Gastrocnemius medialis (tissue), 4 donors: ENCODE measurements at regions not wholly inside any gene's neighbourhood (a gene's known extent, or its start where the extent isn't known, plus 50 kb on each side); places are given as distances from the start of the nearest gene placed in this dataset.

Source experiments
- ATAC-seq, 2 donors: fragments of 150-250 bp; one replicate each; pipeline ENCODE4 v1.9.1; 2016
- DNase-seq, 2 donors: peaks; one replicate each; pipeline ENCODE4 v3.0.0-alpha.2; 2019
- H3K27ac ChIP-seq, 4 donors: fragments of 200-600 bp; sonication (generic); 1 replicate in 1 of 4; 2 replicates in 3 of 4; pipeline ENCODE4 v1.5.1; 2016 to 2018; ENCODE audit warnings: mild to moderate bottlenecking in 2 of 4, moderate library complexity in 1 of 4
- H3K27me3 ChIP-seq, 3 donors: fragments of 200-600 bp; sonication (generic) in 2 of 3; 1 replicate in 1 of 3; 2 replicates in 2 of 3; pipeline versions ENCODE4 v1.5.1 to v1.6.0; 2016 to 2019; ENCODE audit warnings: mild to moderate bottlenecking in 1 of 3, moderate library complexity in 1 of 3
- H3K36me3 ChIP-seq, 2 donors: fragments of 200-600 bp; sonication (generic) in 1 of 2; one replicate each; pipeline ENCODE4 v1.5.1; 2017 to 2018
- H3K4me1 ChIP-seq, 2 donors: fragments of 200-600 bp; sonication (generic) in 1 of 2; one replicate each; pipeline ENCODE4 v1.5.1; 2016 to 2017; ENCODE audit warnings: mild to moderate bottlenecking in 2 of 2
- H3K4me3 ChIP-seq, 4 donors: fragments of 200-600 bp; sonication (generic) in 3 of 4; 1 replicate in 1 of 4; 2 replicates in 3 of 4; pipeline ENCODE4 v1.5.1; 2016 to 2019; ENCODE audit warnings: mild to moderate bottlenecking in 2 of 4
- H3K9me3 ChIP-seq, 3 donors: fragments of 200-600 bp; sonication (generic) in 2 of 3; 1 replicate in 1 of 3; 2 replicates in 2 of 3; pipeline ENCODE4 v1.5.1; 2016 to 2019
- POLR2A ChIP-seq, 2 donors: fragments of 450-650 bp; IDR thresholded peaks; one replicate each; pipeline ENCODE4 v1.6.1; 2017; ENCODE audit warnings: antibody characterized with exemption in 2 of 2, mild to moderate bottlenecking in 2 of 2, moderate library complexity in 2 of 2
- in situ Hi-C, 4 donors: fragments of 200-750 bp; cut with MboI; loops; one replicate each; pipeline versions ENCODE4 v1.15.0 to v1.8.0; 2017; ENCODE audit warnings: low sequenced_read_pairs in 4 of 4
- intact Hi-C: fragments of 100-400 bp; cut with DNase I; formaldehyde crosslinking; loops from one replicate; pipeline ENCODE4 v1.15.1; 2023; ENCODE audit warnings: low total_unique reads
- TF ChIP-seq, protein P1 (sequence below), 5 experiments: fragments of 450-650 bp in 3 of 5; fragments of 200-600 bp in 2 of 5; sonication (generic) in 2 of 5; IDR thresholded peaks in 4 of 5; conservative IDR thresholded peaks in 1 of 5; 1 replicate in 4 of 5; 2 replicates in 1 of 5; pipeline ENCODE4 v1.5.1; 2016 to 2019; ENCODE audit warnings: antibody characterized with exemption in 5 of 5, mild to moderate bottlenecking in 3 of 5, moderate library complexity in 3 of 5

DNA sequence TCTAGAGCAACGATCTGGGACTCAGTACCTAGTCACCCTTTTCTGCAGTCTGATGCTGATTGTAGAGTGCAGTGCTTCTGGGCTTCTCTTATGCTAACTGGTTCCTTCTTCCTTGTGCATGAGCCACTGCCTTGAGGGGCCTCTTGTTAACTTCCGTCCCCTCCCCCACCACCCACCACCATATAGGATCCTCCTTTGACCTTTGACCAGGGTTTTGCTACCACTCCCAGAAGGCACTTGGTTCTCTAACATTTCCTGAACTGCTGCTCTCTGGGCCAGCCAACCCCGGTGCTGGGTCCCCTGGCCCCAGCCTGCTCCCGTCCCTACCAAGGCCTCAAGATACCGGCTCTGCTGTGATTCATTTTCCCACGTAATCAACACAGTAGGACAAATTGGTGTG, 104.6 kb upstream of the KLF3 start:
- intact Hi-C loops (no loop called here), in situ Hi-C loops (no loop called here)
- Histone ChIP-seq H3K36me3 (no peaks in the 10 kb centered on the region), H3K9me3 (no peaks in the 10 kb centered on the region), H3K27me3 (no peaks in the 10 kb centered on the region), H3K4me1 (no peaks in the 10 kb centered on the region), H3K27ac (no peak overlapping the region), H3K4me3 (no peak overlapping the region)
- TF ChIP-seq, protein P1, sequence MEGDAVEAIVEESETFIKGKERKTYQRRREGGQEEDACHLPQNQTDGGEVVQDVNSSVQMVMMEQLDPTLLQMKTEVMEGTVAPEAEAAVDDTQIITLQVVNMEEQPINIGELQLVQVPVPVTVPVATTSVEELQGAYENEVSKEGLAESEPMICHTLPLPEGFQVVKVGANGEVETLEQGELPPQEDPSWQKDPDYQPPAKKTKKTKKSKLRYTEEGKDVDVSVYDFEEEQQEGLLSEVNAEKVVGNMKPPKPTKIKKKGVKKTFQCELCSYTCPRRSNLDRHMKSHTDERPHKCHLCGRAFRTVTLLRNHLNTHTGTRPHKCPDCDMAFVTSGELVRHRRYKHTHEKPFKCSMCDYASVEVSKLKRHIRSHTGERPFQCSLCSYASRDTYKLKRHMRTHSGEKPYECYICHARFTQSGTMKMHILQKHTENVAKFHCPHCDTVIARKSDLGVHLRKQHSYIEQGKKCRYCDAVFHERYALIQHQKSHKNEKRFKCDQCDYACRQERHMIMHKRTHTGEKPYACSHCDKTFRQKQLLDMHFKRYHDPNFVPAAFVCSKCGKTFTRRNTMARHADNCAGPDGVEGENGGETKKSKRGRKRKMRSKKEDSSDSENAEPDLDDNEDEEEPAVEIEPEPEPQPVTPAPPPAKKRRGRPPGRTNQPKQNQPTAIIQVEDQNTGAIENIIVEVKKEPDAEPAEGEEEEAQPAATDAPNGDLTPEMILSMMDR (IDR thresholded peaks at IDR 0.05 in 4 of 5, conservative IDR thresholded peaks at IDR 0.05 in 1 of 5), result no peak
- TF ChIP-seq POLR2A (IDR thresholded peaks at IDR 0.05), result no peak
- ATAC-seq (no peak), DNase-seq (no peak)

DNA sequence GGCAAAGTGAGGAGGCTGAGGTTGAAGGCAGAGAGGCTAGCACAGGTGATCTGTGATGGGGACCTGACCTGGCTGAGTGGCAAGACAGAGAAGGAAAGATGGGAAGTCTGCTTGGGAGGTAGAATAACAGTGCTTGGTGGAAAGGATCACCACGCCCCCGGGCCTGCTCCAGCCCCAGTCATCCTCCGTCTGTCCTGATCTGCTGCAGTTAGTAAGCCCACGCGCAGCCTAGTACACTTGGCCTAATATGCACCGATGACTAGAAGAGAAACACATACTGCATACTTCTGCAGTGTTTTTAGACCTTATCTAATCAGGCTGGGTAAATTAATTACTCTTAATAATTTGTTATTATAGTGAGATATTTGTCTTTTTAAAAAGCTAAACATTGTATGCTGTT, 103.7 kb upstream of the KLF3 start:
- ATAC-seq, result no peak
- intact Hi-C loops (no loop called here), in situ Hi-C loops (no loop called here)
- Histone ChIP-seq H3K27me3 (no peaks in the 10 kb centered on the region), H3K9me3 (no peaks in the 10 kb centered on the region), H3K4me3 (no peak overlapping the region), H3K36me3 (no peaks in the 10 kb centered on the region), H3K27ac (no peak overlapping the region), H3K4me1 (no peaks in the 10 kb centered on the region)
- DNase-seq, result no peak
- TF ChIP-seq, protein P1 (IDR thresholded peaks at IDR 0.05 in 4 of 5, conservative IDR thresholded peaks at IDR 0.05 in 1 of 5), result no peak
- TF ChIP-seq POLR2A (IDR thresholded peaks at IDR 0.05), result no peak

DNA sequence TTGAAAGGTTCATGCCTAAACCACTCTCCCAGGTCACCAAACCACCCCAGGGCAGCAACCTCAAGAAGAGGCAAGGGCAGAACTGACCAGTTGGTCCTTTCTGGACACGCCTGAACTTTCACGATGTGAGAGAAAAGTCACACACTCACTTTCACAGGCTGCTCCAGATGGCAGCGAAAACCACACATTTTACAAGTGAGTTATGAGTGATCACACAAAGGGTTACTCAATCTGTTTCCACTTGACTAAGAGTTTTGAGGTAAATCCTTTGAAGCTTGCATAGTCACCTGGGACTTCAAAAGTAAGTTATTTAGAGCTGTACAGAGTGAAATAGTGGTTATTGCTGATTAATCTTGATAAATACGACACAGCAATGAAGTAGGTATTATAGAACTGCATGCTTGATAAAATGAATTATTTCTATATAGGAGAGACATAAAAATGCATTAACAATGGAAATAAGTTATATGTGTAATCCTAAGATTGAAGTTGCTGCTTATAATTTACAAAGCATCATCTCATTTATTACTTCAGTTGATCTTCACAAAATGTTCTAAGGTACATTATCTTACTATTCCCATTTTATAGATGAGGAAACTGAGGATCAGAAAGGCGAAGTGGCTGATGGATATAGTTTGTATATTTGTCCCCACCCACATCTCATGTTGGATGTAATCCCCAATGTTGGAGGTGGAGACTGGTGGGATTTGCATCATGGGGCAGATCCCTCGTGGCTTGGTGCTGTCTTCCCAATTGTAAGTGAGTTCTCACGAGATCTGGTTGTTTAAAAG, 103.0 kb upstream of the KLF3 start:
- Histone ChIP-seq H3K4me3 (no peak overlapping the region), H3K9me3 (no peaks in the 10 kb centered on the region), H3K27ac (no peak overlapping the region), H3K27me3 (no peaks in the 10 kb centered on the region), H3K36me3 (no peaks in the 10 kb centered on the region), H3K4me1 (no peaks in the 10 kb centered on the region)
- ATAC-seq (no peak), DNase-seq (no peak)
- in situ Hi-C loops, result no loop called here
- intact Hi-C loops, result no loop called here
- no peak for TF ChIP-seq POLR2A (IDR thresholded peaks at IDR 0.05)
- TF ChIP-seq, protein P1 (IDR thresholded peaks at IDR 0.05 in 4 of 5, conservative IDR thresholded peaks at IDR 0.05 in 1 of 5), result no peak

DNA sequence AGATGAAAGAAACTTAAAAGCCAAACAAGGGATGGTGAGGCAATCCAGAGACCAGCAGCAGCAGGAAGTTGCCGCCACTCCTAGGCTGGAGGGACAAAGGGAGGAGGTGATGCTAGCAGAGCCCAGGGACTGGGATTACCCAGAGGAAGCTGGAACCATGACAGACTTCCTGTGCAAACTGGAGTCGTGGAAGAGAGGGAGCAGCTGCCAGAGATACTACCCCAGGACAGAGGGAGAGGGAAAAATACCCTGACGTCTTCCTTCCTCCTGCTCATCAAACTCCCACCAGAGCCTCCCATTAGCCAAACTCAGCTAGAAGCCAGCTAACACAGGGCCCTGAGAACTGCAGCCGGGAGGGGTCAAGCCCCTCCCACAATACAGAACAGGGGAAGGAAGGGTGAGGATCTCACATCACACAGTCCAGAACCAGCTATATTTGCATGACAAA, 101.2 kb upstream of the KLF3 start:
- TF ChIP-seq POLR2A (IDR thresholded peaks at IDR 0.05), result no peak
- TF ChIP-seq, protein P1 (IDR thresholded peaks at IDR 0.05 in 4 of 5, conservative IDR thresholded peaks at IDR 0.05 in 1 of 5), result no peak
- Histone ChIP-seq H3K4me1 (no peaks in the 10 kb centered on the region), H3K27ac (no peak overlapping the region), H3K4me3 (no peak overlapping the region), H3K9me3 (no peaks in the 10 kb centered on the region), H3K27me3 (no peaks in the 10 kb centered on the region), H3K36me3 (no peaks in the 10 kb centered on the region)
- DNase-seq (peak; percentile 7 to 31), ATAC-seq (peak; percentile 49 to 62)
- intact Hi-C loops (no loop called here), in situ Hi-C loops (no loop called here)
